HG02973 (cell line): ENCODE measurements at regions not wholly inside any gene's neighbourhood (a gene's known extent, or its start where the extent isn't known, plus 50 kb on each side); places are given as distances from the start of the nearest gene placed in this dataset.

Experiments used
- ATAC-seq: cut with Tn5 transposase; IDR thresholded peaks from one replicate; pipeline ENCODE4 v1.9.1; 2021; ENCODE audit warnings: moderate library complexity; ENCODE audit not compliant: unreplicated experiment

DNA sequence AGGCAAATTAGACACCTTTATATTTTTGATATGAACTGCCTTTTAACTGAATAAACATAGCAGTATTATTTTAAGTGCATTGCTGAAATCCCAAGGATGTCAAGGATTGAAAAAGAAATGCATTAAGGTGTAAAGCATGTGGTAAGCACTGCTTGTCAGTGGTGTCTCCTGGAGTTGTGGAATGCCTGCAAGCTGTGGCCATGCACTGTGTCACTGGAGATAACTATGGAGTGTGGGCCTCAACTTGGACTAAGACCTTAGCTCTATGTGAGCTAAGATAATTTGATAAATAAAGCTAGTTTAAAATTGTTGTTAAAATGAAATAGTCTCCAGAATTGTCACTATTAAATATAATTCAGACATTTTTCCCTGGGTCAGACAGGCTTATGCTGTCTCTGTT, 156.6 kb upstream of the OPRM1 start:
- no peak for ATAC-seq

DNA sequence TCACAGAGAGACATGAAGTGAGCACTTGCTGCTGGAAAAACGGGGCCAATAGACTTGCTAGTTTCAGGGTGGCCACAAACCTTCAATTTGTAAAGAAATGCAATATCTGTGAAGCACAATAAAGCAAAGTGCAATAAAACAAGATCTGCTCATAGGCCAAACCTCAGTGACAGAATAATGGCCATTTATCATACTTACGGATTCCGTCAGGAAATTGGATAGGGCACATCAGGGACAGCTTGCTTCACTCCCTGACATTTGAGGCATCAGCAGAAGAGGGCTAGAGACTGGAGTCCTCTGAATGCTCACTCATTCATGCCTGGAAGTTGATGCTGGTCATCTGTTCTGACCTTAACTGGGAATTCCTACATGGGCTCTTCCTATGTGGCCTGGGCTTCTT, 165.5 kb upstream of the OPRM1 start:
- no peak for ATAC-seq

DNA sequence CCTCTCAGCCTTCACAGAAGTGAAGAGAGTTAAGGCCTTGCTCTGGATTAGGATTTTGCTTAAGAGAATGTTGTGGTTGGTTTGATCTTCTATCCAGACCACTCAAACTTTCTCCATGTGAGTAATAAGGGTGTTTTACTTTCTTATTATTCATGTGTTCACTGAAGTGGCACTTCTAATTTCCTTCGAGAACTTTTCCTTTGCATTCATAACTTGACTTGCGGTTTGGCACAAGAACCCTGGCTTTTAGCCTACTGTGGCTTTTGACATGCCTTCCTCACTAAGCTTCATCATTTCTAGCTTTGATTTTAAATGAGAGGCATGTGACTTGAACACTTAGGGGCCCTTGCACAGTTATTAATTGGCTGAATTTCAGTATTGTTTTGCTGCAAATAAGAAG, 166.1 kb upstream of the OPRM1 start:
- ATAC-seq, result no peak

DNA sequence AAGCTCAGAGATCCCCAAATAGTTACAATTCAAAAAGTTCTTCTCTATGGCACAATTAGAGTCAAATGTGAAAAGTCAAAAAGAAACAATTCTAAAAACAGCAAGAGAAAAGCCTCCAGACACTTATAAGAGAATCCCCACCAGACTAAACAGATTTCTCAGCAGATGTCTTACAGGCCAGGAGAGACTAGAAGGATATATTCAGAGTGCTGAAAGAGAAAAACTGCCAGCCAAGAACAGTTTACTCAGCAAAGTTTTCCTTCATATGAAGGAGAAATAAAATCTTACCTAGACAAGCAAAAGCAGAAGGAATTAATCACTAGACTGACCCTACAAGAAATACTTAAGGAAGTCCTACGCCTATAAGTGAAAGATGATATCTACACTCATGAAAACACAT, 176.1 kb upstream of the OPRM1 start:
- ATAC-seq, result no peak

DNA sequence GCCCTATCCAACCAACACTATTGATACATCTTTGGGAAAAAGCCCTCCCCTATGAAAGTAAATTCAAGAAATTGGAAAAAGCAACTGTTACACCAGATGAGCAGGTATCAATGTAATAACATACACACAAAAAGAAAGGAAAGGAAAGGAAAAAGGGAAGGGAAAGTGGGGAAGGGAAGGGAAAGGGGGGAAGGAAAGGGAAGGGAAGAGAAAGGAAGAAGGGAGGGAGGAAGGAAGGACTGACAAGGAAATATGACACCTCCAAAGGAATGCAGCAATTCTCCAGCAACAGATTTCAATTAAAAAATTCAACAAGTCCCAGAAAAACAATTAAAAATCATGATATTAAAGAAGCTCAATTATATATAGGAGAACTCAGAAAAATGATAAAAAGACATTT, 176.9 kb upstream of the OPRM1 start:
- ATAC-seq, result no peak

DNA sequence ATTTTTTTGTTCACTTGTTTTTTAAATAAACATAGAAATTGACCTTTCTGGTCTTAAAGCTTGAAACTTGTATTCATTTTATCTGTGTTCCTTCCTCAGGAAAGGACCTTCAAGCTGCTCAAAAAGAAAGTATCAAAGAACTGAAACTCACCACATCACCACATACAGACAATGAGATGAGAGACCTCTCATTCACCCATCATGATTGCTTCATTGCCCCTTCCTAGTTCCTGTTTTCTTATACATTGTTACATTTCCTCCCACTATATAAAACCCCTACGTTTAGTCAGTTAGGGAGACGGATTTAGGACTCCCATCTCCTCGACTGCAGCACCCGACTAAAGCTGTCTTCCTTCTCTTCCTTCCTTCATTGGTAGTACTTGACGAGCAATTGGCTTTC, 180.5 kb upstream of the OPRM1 start:
- ATAC-seq, result no peak

DNA sequence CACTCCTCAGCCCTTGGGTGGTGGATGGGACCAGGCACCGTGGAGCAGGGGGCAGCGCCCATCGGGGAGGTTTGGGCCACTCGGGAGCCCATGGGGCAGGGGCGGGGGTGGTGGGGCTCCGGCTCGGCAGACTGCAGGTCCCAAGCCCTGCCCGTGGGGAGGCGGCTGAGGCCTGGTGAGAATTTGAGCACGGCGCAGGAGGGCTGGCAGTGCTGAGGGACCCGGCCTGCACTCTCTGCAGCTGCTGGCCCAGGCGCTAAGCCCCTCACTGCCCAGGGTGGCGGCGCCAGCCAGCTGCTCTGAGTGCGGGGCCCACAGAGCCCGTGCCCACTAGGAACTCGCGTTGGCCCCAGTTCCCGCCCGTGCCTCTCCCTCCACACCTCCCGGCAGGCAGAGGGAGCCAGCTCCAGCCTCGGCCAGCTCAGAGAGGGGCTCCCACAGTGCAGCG, 182.1 kb upstream of the OPRM1 start:
- ATAC-seq, result no peak

DNA sequence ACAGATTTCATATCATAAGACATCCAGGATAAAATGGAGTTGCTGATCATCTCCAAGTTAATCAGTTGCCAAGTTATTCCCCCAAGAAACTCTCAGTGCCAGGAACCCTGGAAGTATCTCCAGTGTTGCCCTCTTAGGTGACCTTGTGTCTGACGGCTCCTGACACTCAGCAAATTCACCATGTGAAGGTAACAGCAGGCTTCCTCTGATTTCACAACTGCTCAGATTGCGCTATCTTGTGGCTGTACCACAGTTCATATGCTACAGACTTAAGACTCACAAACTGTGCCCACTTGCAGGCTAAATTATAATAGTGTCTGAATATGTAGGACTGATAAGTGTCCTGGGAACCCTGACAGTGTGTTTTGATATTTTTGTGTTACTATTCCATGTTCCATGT, 186.6 kb upstream of the OPRM1 start:
- no peak for ATAC-seq

DNA sequence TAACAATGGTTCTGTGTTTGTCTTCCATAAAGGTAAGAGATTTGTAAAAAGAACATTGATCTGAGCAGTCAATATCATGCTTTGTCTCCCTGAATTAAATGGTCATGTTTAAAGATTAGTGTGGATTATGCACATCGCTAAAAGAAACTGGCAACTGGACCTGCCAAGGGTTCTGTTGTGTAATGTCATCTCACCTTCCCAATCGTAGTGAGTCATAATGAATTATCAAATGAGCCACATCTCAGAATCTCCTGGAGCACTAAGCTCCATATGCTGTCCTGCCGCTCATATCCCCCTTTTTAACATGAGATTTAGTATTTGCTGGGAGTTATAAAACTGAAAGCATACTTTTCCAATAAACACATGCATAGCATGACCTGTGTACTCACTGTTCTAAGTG, 187.0 kb upstream of the OPRM1 start:
- ATAC-seq, result no peak

DNA sequence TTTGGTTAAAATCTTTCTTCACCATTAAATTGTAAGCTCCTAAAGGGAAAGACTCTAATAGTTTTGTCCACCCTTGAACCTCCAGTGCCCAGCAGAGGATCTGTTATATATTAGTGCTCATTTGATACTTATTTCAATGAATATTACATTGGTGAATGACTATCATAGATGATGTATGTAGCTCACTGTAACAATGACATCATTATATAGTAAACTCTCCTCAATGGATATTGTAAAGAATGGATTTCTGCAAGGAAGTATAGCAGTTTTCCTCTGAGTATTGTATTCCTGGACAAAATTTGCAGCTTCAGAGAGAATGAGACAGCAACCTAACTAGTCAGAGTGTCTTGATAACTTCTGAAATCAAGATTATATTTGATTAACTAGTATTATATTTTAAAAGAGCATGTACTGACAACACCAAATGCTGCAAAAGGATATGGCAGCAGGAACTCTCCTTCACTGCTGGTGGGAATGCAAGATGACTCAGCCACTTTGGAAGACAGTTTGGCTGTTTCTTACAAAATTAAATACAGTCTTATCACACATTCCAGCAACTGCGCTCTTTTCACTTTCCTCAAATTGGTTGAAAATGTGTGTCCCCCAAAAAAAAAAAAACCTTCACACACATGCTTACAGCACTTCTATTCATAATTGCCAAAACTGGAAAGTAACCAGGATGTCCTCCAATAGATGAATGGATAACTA, 189.8 kb upstream of the OPRM1 start:
- no peak for ATAC-seq

DNA sequence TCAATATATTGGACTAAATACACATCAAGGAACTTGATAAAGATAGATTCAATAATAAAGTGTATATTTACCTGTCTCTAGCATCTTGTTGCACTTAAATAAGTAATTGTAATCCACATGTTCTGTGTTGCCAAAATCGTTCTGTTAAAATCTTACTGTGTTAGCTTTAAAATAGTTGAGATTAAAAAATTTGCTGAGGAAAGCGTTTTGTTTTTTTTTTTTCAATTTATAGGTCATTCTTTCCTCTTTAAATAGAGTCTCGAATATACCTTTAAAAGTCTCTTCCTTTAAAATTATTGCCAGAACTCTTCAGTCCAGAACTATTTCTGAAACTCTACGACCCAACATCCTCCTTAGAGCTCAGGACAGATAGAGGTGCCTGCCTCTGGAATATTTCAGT, 195.6 kb upstream of the OPRM1 start:
- ATAC-seq, result no peak

DNA sequence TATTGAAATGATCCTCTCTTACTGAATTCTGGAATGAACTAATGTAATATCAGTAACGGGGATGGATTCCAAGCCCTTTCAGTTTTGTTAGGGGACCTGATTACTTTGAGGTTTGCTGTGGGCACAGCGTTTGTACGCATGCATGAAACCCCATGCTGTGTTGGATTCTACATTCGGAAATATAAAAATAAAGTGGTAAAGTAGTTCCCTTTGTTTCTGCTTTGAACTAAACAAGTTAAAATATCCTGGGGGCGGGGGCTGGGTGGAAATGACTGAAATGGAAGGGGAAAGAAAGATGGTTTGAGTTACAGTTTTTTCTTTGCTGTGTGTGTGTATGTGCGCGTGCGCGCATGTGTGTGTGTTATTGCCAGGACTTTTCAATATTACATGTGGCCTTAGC, 196.5 kb upstream of the OPRM1 start:
- no peak for ATAC-seq

DNA sequence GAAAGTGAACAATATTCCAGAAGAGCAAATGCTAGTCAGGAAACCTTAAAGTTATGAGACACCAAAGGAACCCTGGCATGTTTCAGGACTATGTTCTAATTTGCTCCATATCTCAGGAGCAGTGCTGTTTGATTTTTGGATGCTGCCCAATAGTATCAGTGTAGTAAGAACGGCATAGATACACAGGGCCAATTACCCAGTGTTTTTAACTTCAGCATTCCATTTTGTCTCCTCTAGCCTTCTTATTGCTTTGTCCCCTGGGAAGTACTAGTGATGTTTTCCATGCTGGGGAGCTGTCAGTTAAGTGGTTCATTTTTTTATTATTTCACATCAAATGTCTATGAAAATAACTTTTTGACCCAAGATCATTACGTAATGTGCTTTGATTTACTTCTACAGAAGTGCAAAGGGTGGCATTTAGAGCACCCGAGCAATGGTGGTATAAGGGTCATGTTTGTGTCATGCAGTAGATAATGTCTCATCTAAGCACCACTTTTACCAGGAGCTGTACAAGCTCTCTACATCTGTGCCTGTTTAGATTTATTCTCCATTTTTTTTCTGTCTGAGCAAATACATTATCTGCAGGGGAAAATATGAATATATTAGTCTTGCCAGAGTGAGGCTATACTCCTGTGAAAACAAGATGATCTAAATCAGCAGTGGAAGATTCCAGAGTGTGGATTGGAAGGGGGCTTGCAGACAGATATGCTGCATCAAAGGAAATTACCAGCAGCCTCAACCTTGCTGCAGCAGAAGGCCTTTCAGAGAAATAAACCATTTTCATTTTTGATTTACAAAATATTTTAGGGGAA, 198.8 kb upstream of the OPRM1 start:
- no peak for ATAC-seq

DNA sequence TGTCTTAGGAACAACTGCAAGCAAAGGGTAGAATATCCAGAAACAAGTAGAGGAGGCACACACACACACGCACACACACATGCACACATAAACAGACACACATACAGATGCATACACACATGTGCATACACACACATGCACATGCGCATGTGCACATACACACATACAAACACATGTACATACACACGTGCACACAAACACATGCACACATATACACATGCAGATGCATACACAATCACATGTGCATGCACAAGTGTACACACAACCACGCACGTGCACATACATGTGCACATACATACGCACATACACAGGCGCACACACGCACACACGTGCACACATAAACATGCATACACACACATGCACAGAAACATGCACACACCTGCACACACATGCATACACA, 206.5 kb upstream of the OPRM1 start:
- no peak for ATAC-seq

DNA sequence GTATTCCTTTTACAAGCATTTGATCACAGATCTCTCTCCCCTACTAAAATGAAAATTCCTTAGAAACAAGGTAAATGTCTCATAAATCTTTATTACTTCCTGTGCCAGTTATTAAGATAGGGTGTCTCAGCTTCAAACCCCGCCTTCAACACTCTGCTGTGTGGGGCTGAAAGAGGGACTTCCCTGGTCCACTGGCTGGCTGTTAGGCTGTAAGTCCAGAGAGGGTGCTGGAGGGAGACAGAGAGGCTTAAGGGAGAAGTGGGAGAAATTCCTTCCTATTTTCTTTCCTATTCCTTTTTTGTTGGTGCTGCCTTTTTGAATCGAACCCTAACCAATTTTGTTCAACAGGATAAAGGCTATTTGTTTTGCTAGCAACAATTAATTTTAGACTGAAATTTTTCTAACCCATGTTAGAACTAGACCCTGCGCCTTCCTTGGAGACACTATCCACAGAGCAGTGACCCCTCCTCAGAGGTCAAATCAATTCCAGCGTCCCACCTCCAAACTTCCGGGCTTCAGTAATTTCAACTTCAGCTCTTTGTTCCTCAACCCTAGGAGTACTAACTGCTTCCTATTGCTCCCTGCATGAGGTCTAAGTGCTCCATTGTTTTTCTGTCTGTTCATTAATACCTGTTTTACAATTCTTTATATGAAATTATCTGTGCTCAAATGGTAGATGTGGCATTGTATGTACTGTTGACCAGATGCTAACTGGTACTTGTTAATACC, 207.5 kb upstream of the OPRM1 start:
- ATAC-seq, result no peak

DNA sequence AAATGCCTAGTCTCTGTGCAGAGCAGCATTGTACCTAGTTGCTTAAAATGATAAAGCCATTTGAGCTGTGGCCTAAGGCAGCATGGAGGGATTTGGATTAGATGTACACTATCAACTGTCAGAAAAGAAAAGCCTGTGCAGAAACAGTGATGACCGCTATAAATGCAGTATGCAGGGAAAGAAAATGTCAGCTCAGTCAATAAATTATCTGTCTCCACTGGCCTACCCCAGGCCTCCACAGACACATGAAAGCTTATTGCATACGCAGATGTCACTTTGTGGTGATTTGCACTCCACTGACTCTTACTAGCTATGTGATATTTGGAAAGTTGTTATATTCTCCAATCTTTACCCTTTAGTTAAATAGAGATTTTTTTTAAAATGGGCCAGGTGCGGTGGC, 221.9 kb upstream of the OPRM1 start:
- no peak for ATAC-seq

DNA sequence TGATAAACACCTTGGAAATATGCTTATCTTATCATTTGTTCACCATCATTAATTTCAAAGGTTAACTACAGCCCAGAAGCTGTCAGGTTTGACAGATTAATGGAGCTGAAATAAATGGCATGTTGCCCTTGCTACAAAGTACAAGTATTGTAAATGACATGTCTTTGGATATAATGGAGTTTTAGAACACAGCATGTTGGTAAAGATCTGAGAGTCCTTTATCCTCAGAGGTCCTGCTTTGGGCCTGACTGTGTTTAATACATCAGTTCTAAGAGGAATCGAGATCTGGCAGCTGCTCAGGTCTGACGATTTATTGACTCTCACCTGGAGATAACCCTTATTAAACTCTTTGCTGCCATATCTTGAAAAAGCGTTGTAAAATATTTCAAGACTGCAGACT, 222.7 kb upstream of the OPRM1 start:
- no peak for ATAC-seq

DNA sequence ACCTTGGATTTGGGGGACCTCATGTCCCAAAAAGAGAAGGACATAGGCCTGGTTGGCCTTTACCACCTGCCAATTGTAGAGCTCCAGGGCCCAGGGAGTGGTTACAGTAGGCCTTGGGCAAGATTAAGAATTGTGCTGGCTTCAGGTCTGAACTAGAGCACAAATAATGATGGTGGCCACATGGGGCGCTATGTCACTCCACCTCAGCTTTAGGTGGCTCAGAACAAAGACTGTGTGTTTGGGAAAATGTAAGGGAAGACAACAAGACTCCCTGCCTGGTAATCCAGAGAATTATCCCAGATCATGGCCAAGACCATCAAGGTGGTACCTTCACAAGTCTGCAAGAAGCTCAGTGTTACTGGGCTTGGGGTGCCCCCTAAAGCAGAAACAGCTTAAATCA, 224.9 kb upstream of the OPRM1 start:
- no peak for ATAC-seq

DNA sequence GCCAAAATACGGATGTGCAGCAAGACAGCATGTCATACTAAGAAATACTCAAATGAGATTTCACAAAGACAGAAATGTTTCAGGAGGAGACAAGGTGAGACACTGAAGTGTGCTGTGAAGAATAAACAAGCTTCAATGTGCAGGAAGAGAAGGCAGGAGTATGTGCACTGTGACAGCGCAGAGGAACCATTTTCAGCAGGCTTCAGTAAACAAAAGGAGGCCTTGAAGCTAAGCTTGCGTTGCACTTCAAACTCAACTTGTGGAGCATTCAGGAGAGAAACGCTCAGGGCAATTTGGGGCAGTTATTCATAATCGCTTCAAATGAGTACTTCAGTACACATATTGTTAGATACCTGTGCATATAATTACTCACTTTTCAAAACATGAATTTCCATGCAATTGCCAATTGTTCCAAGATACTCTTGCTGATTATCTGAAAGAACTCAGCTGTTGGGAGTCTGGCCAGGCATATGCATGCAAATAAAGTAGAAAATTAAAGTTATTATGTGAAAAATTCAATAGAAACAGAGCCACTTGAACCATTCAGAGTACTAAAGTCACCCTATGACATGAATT, 234.2 kb upstream of the OPRM1 start:
- ATAC-seq, result no peak

DNA sequence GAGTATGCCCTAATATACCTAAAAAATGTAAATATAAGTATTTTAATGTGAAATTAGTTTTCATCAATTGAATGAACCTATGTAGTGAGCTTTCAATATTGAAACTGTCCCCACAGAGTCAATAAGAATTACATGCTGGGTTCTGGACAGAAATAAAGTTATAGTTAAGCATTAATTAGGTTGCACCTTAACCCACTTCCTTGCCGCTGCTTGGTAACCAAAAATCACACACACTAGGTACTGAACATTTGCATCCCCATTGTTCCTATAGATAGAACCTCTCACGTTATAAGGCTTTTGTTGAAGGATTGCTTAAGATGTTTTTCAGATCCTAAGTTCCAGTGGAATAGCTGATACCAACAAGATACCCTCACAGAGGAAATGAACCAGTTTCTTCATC, 237.1 kb upstream of the OPRM1 start:
- ATAC-seq, result no peak

DNA sequence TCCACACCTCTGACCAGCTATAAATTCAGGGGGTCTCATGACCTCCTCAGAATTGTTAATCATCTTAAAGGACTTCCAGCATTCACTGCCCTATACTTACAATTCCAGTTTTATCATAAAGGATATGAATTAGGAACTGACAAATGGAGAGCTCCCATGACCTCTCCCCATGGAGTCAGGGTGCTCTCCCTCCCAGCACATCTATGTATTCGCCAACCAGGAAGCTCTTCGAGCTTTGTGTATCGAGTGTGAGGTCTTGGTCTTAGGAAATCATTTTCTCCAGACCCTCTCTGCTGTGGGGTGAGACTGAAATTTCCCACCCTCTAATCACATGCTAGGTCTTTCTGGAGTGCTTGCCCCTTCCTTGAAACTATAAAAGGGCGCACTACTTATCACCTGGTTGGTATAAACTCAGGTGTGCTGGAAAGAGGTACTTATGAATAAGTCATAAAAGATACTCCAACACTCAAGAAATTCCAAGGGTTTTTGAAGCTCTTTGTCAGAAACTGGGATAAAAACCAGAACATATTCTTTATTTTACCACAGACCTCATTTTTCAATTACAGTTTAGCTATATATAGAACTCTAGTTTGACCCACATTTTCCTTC, 238.4 kb upstream of the OPRM1 start:
- ATAC-seq, result no peak
